Stomach (tissue), 4 donors: ENCODE measurements at regions not wholly inside any gene's neighbourhood (a gene's known extent, or its start where the extent isn't known, plus 50 kb on each side); places are given as distances from the start of the nearest gene placed in this dataset.

Source experiments
- EP300 ChIP-seq: sonication (generic); formaldehyde crosslinking; IDR thresholded peaks from one replicate; pipeline ENCODE4 v1.6.1; 2017; ENCODE audit warnings: antibody characterized with exemption
- POLR2A ChIP-seq, 4 donors: fragments of 450-650 bp; IDR thresholded peaks; one replicate each; pipeline ENCODE4 v1.6.1; 2016; ENCODE audit warnings: antibody characterized with exemption in 4 of 4, control low read depth in 2 of 4, mild to moderate bottlenecking in 1 of 4, moderate library complexity in 1 of 4
- POLR2AphosphoS5 ChIP-seq, 3 donors: sonication (generic); formaldehyde crosslinking; IDR thresholded peaks; one replicate each; pipeline ENCODE4 v1.6.1; 2016; ENCODE audit warnings: antibody characterized with exemption in 3 of 3
- TF ChIP-seq, protein P1 (sequence below), 7 experiments: fragments of 450-650 bp in 4 of 7; fragments of 200-600 bp in 3 of 7; sonication (generic) in 3 of 7; IDR thresholded peaks; one replicate each; pipeline ENCODE4 v1.5.1; 2016 to 2019; ENCODE audit warnings: antibody characterized with exemption in 7 of 7, control low read depth in 2 of 7, mild to moderate bottlenecking in 1 of 7

- TF ChIP-seq, protein P1, sequence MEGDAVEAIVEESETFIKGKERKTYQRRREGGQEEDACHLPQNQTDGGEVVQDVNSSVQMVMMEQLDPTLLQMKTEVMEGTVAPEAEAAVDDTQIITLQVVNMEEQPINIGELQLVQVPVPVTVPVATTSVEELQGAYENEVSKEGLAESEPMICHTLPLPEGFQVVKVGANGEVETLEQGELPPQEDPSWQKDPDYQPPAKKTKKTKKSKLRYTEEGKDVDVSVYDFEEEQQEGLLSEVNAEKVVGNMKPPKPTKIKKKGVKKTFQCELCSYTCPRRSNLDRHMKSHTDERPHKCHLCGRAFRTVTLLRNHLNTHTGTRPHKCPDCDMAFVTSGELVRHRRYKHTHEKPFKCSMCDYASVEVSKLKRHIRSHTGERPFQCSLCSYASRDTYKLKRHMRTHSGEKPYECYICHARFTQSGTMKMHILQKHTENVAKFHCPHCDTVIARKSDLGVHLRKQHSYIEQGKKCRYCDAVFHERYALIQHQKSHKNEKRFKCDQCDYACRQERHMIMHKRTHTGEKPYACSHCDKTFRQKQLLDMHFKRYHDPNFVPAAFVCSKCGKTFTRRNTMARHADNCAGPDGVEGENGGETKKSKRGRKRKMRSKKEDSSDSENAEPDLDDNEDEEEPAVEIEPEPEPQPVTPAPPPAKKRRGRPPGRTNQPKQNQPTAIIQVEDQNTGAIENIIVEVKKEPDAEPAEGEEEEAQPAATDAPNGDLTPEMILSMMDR (IDR thresholded peaks at IDR 0.05) = no peak
- TF ChIP-seq EP300 = no peak
- no peak for TF ChIP-seq POLR2A (IDR thresholded peaks at IDR 0.05)
- no peak for TF ChIP-seq POLR2AphosphoS5 (IDR thresholded peaks at IDR 0.05)
Measured at GRCh38 chr17:27402943-27403342, 53.3 kb upstream of the KSR1 start.
